ENCODE measurements at regions not wholly inside any gene's neighbourhood (a gene's known extent, or its start where the extent isn't known, plus 50 kb on each side); places are given as distances from the start of the nearest gene placed in this dataset.

DNA sequence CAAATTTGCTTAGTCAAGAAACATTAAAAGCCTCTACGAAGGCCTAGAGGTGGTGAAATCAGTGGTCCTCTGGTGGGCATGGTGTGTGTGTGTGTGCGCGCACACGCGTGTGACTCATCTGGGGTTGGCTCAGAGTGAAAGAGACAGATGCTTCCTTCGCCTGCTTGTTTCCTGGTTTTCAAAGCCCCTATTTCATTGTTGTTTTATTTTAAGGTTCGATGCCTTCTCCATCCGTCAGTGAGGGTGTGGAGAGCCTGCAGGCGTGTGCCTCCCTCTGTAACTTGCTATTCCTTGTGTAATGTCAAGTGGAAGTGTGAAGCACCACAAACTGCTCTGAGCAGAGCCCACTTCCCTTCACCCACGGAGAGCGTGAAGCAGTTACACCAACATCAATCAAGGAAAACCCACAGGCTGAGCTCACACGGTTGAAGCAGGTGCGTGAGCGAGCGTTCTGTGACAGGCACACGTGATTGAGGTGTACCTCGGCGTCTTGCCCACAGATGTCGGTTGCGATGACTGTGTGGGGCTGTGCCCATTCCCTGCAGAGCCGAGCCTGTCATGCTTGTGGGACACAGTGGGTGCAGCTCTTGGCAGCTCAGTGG, 233.9 kb downstream of the PRL start:
- Histone ChIP-seq H3K79me2 (ENCODE audit: low read length) (no peaks in the 10 kb centered on the region), H3K27me3 (replicated peaks; ENCODE audit: insufficient read depth, low read length) (no peaks in the 10 kb centered on the region), H4K20me1 (ENCODE audit: insufficient read depth, low read length) (no peaks in the 10 kb centered on the region), H3K36me3 (replicated peaks; ENCODE audit: insufficient read depth, low read length) (no peaks in the 10 kb centered on the region), H3K9ac (ENCODE audit: low read length) (no peak overlapping the region), H3K4me1 (ENCODE audit: low read length) (no peaks in the 10 kb centered on the region), H3K9me3 (replicated peaks; ENCODE audit: insufficient read depth, low read length) (no peaks in the 10 kb centered on the region), H3K4me2 (ENCODE audit: low read depth, low read length) (no peak overlapping the region), H3F3A (ENCODE audit: insufficient read depth, low read length) (no peaks in the 10 kb centered on the region), H2AFZ (ENCODE audit: low read length) (no peak overlapping the region), H3K27ac (ENCODE audit: low read length) (no peak overlapping the region), H3K4me3 (ENCODE audit: low read length) (no peak overlapping the region), H3K9me2 (replicated peaks; ENCODE audit: insufficient read depth, low read length) (no peaks in the 10 kb centered on the region)
- DNase-seq = no peak
- TF ChIP-seq EZH2 (optimal IDR thresholded peaks at IDR 0.05; ENCODE audit: low read depth, low read length) (no peak), EZH2phosphoT487 (IDR thresholded peaks at IDR 0.05; ENCODE audit: low read length) (no peak)
- TF ChIP-seq, protein P1, sequence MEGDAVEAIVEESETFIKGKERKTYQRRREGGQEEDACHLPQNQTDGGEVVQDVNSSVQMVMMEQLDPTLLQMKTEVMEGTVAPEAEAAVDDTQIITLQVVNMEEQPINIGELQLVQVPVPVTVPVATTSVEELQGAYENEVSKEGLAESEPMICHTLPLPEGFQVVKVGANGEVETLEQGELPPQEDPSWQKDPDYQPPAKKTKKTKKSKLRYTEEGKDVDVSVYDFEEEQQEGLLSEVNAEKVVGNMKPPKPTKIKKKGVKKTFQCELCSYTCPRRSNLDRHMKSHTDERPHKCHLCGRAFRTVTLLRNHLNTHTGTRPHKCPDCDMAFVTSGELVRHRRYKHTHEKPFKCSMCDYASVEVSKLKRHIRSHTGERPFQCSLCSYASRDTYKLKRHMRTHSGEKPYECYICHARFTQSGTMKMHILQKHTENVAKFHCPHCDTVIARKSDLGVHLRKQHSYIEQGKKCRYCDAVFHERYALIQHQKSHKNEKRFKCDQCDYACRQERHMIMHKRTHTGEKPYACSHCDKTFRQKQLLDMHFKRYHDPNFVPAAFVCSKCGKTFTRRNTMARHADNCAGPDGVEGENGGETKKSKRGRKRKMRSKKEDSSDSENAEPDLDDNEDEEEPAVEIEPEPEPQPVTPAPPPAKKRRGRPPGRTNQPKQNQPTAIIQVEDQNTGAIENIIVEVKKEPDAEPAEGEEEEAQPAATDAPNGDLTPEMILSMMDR (IDR thresholded peaks at IDR 0.05; ENCODE audit: low read length) = no peak

DNA sequence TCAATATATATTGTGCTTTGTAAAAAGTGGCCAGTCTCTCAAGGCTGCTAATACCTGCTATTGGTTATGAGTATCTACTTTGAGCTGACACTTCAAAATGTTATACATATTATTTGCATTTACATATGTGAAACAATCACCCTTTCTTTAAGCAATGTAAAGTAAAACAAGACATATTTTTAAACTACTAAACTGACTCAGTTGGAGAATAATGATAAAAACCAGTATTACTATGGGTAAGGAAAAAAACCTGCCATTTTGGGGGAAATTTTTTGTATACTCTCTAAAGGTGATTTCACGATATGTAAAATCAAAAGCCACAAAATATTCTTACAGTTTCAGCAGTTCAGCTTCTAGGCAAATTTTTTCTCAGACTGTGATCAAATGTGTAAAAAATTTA, 232.3 kb downstream of the PRL start:
- H3K4me1 ChIP-seq (ENCODE audit: low read length) = no peaks in the 10 kb centered on the region
- H3K36me3 ChIP-seq (replicated peaks; ENCODE audit: insufficient read depth, low read length) = no peaks in the 10 kb centered on the region
- H3K9me2 ChIP-seq (replicated peaks; ENCODE audit: insufficient read depth, low read length) = no peaks in the 10 kb centered on the region
- H3K9me3 ChIP-seq (replicated peaks; ENCODE audit: insufficient read depth, low read length) = no peaks in the 10 kb centered on the region
- H4K20me1 ChIP-seq (ENCODE audit: insufficient read depth, low read length) = no peaks in the 10 kb centered on the region
- TF ChIP-seq EZH2phosphoT487 (IDR thresholded peaks at IDR 0.05; ENCODE audit: low read length) = no peak
- no peak for TF ChIP-seq EZH2 (optimal IDR thresholded peaks at IDR 0.05; ENCODE audit: low read depth, low read length)
- TF ChIP-seq, protein P1 (IDR thresholded peaks at IDR 0.05; ENCODE audit: low read length) = no peak
- H3K27ac ChIP-seq (ENCODE audit: low read length) = no peak overlapping the region
- H3K4me3 ChIP-seq (ENCODE audit: low read length) = no peak overlapping the region
- no peak overlapping the region for H3K9ac ChIP-seq (ENCODE audit: low read length)
- DNase-seq = no peak
- H2AFZ ChIP-seq (ENCODE audit: low read length) = no peak overlapping the region
- H3F3A ChIP-seq (ENCODE audit: insufficient read depth, low read length) = no peaks in the 10 kb centered on the region
- H3K4me2 ChIP-seq (ENCODE audit: low read depth, low read length) = no peak overlapping the region
- H3K79me2 ChIP-seq (ENCODE audit: low read length) = no peaks in the 10 kb centered on the region
- H3K27me3 ChIP-seq (replicated peaks; ENCODE audit: insufficient read depth, low read length) = no peaks in the 10 kb centered on the region

GRCh38 chr6:22067122-22067521, 229.7 kb downstream of the PRL start:
- Histone ChIP-seq H3K4me1 (ENCODE audit: low read length) (no peaks in the 10 kb centered on the region), H3K36me3 (replicated peaks; ENCODE audit: insufficient read depth, low read length) (no peaks in the 10 kb centered on the region), H4K20me1 (ENCODE audit: insufficient read depth, low read length) (no peaks in the 10 kb centered on the region), H3K9ac (ENCODE audit: low read length) (no peak overlapping the region), H3K4me3 (ENCODE audit: low read length) (no peak overlapping the region), H3K4me2 (ENCODE audit: low read depth, low read length) (no peak overlapping the region), H3K27me3 (replicated peaks; ENCODE audit: insufficient read depth, low read length) (no peaks in the 10 kb centered on the region), H2AFZ (ENCODE audit: low read length) (no peak overlapping the region), H3K79me2 (ENCODE audit: low read length) (no peaks in the 10 kb centered on the region), H3F3A (ENCODE audit: insufficient read depth, low read length) (no peaks in the 10 kb centered on the region), H3K9me3 (replicated peaks; ENCODE audit: insufficient read depth, low read length) (no peaks in the 10 kb centered on the region), H3K9me2 (replicated peaks; ENCODE audit: insufficient read depth, low read length) (no peaks in the 10 kb centered on the region), H3K27ac (ENCODE audit: low read length) (no peak overlapping the region)
- TF ChIP-seq EZH2 (optimal IDR thresholded peaks at IDR 0.05; ENCODE audit: low read depth, low read length) = no peak
- no peak for TF ChIP-seq EZH2phosphoT487 (IDR thresholded peaks at IDR 0.05; ENCODE audit: low read length)
- TF ChIP-seq, protein P1 (IDR thresholded peaks at IDR 0.05; ENCODE audit: low read length) = no peak
- no peak for DNase-seq

All from MM.1S (cell line).